SK-N-MC (cell line): ENCODE measurements at regions not wholly inside any gene's neighbourhood (a gene's known extent, or its start where the extent isn't known, plus 50 kb on each side); places are given as distances from the start of the nearest gene placed in this dataset.

ENCODE experiments used
- EZH2 ChIP-seq: fragments of 200-600 bp; sonication (generic); IDR thresholded peaks from one replicate; pipeline ENCODE4 v1.6.1; 2017; ENCODE audit warnings: antibody characterized with exemption
- POLR2AphosphoS5 ChIP-seq: IDR thresholded peaks from 2 replicates; pipeline ENCODE4 v1.6.1; 2012; ENCODE audit warnings: mild to moderate bottlenecking, low read depth, low read length, borderline replicate concordance

DNA sequence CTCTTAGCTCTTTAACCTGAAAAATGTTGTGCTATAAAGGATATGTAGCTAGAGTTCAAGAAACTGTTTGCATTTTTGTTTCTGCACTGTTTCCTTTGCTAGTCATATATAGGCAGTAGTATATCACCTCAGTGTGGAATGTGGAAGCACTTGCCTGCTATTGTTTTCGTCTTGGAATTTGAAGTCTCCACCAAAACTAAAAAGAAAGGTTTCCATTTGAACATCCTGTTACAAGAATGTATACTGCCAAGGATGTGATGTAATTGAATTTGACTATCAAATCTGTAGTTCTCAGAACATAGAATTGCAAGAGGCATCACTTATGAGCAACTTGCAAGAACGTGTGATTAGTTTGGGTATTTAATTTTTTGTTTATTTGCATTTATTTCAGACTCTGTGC, 51.1 kb upstream of the MEOX2 start:
- TF ChIP-seq POLR2AphosphoS5 (no peak), EZH2 (no peak)
